Stomach (tissue), 4 donors: ENCODE measurements at regions not wholly inside any gene's neighbourhood (a gene's known extent, or its start where the extent isn't known, plus 50 kb on each side); places are given as distances from the start of the nearest gene placed in this dataset.
A peak's percentile ranks its signal among the peaks of the same experiment; 100 is the strongest.

Source experiments
- CTCF ChIP-seq, 7 experiments: fragments of 450-650 bp in 4 of 7; fragments of 200-600 bp in 3 of 7; sonication (generic) in 3 of 7; IDR thresholded peaks; one replicate each; pipeline ENCODE4 v1.5.1; 2016 to 2019; ENCODE audit warnings: antibody characterized with exemption in 7 of 7, control low read depth in 2 of 7, mild to moderate bottlenecking in 1 of 7
- EP300 ChIP-seq: sonication (generic); formaldehyde crosslinking; IDR thresholded peaks from one replicate; pipeline ENCODE4 v1.6.1; 2017; ENCODE audit warnings: antibody characterized with exemption
- POLR2A ChIP-seq, 4 donors: fragments of 450-650 bp; IDR thresholded peaks; one replicate each; pipeline ENCODE4 v1.6.1; 2016; ENCODE audit warnings: antibody characterized with exemption in 4 of 4, control low read depth in 2 of 4, mild to moderate bottlenecking in 1 of 4, moderate library complexity in 1 of 4
- POLR2AphosphoS5 ChIP-seq, 3 donors: sonication (generic); formaldehyde crosslinking; IDR thresholded peaks; one replicate each; pipeline ENCODE4 v1.6.1; 2016; ENCODE audit warnings: antibody characterized with exemption in 3 of 3

DNA sequence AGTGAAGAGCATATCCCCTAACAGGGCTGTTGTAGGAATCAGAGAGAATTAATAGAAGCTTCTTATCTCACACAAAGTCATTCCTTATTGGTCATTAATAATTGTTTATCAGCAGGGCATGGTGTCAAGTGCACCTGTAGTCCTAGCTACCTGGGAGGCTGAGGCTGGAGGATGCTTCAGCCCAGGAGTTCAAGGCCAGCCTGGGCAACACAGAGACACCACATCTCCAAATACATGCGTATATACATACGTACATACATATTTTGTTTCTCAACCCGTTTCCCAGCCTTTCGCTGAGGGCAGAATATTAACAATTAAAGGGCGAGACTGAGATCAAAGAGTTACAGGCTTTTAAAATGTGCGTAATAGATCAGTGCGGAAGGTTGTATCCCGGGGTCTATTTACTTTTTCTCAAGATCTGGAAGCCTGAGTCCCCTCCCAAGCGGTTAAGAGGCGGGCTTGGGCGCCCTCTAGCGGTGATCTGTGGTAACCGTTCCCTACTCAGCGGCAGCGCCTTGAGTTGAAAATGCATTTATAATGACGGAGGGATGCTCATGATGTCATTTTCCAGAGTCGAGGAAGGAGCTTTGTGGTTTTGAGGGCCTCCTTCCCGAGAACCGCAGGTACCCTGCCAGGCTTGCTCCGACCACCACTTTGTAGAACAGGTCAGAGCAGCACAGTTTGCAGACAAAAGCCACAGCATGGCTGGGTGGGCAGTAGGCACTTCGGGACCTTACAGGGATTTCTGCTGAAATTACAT, 169.6 kb upstream of the GPR12 start:
- peak in 4 of 7 experiments; percentile 67 to 93 (median 90) for TF ChIP-seq CTCF (IDR thresholded peaks at IDR 0.05)
- TF ChIP-seq EP300 = no peak
- no peak for TF ChIP-seq POLR2AphosphoS5 (IDR thresholded peaks at IDR 0.05)
- no peak for TF ChIP-seq POLR2A (IDR thresholded peaks at IDR 0.05)
